ENCODE measurements at regions not wholly inside any gene's neighbourhood (a gene's known extent, or its start where the extent isn't known, plus 50 kb on each side); places are given as distances from the start of the nearest gene placed in this dataset.
"Not testable (repeated sequence)": the region's sequence is repeated elsewhere in the genome, so short reads cannot be mapped to it uniquely, and the experiment has no call there.

GRCh38 chr17:22233382-22233781, 541.1 kb downstream of the KCNJ18 start:
- H3K4me3 ChIP-seq (ENCODE audit: low read length), result no peak overlapping the region
- H3K27me3 ChIP-seq (ENCODE audit: control insufficient read depth, insufficient read depth, low read length), result no peaks in the 10 kb centered on the region
- H3K36me3 ChIP-seq (ENCODE audit: control insufficient read depth, insufficient read depth, low read length), result no peaks in the 10 kb centered on the region
- no CpG with 5 or more reads among the region's 1 CpG for WGBS (ENCODE audit: insufficient coverage)
- H3K4me1 ChIP-seq (ENCODE audit: control insufficient read depth, insufficient read depth, low read length), result no peaks in the 10 kb centered on the region
- no peak for DNase-seq
- H3K27ac ChIP-seq (ENCODE audit: low read length), result no peak overlapping the region
- H3K9me3 ChIP-seq (replicated peaks; ENCODE audit: control insufficient read depth, low read depth, low read length), result peaks cover 11% of the 10 kb centered on the region

GRCh38 chr17:22242472-22242871, 550.1 kb downstream of the KCNJ18 start:
- Histone ChIP-seq H3K27me3 (ENCODE audit: control insufficient read depth, insufficient read depth, low read length) (no peaks in the 10 kb centered on the region), H3K9me3 (replicated peaks; ENCODE audit: control insufficient read depth, low read depth, low read length) (peaks cover 24% of the 10 kb centered on the region), H3K36me3 (ENCODE audit: control insufficient read depth, insufficient read depth, low read length) (no peaks in the 10 kb centered on the region), H3K4me1 (ENCODE audit: control insufficient read depth, insufficient read depth, low read length) (no peaks in the 10 kb centered on the region), H3K4me3 (ENCODE audit: low read length) (no peak overlapping the region), H3K27ac (ENCODE audit: low read length) (no peak overlapping the region)
- no CpG with 5 or more reads among the region's 1 CpG for WGBS (ENCODE audit: insufficient coverage)
- DNase-seq, result no peak

DNA sequence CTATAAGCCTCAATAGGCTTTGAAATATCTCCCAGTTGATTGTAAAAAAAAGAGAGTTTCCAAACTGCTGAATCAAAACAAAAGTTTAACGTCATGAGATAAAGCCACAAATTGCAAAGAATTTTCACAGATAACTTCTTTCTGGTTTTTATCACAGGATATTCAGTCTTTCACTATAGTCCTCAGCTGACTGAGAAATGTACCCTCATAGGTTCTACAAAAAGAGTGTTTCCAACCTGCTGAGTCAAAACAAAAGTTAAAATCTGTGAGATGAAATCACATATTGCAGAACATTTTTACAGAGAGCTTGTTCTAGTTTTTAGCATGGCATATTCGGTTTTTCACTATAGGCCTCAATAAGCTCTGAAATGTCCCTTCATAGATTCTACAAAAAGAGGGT, 559.2 kb downstream of the KCNJ18 start:
- no peaks in the 10 kb centered on the region for H3K4me1 ChIP-seq (ENCODE audit: control insufficient read depth, insufficient read depth, low read length)
- 80% methylated on average over 1 of the region's 2 CpGs for WGBS (ENCODE audit: insufficient coverage)

DNA sequence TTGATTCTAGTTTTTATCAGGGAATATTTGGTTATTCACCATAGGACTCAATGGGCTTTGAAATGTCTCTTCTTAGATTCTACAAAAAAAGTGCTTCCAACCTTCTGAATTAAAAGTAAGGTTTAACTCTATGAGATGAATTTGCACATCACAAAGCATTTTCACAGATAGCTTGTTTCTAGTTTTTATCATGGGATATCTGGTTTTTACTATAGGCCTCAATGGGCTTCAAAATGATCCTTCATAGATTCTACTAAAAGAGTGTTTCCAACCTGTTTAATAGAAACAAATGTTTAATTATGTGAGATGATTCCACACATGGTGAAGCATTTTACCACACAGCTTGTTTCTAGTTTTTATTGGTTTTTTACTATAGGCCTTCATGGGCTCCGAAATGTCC, 560.7 kb downstream of the KCNJ18 start:
- DNase-seq, result no peak
- WGBS (ENCODE audit: insufficient coverage), result no CpG with 5 or more reads among the region's 1 CpG
- peaks cover 12% of the 10 kb centered on the region for H3K9me3 ChIP-seq (replicated peaks; ENCODE audit: control insufficient read depth, low read depth, low read length)

More for the DNA sequence above, 559.2 kb downstream of the KCNJ18 start:
- H3K9me3 ChIP-seq (replicated peaks; ENCODE audit: control insufficient read depth, low read depth, low read length), result peaks cover 7% of the 10 kb centered on the region
- H3K27me3 ChIP-seq (ENCODE audit: control insufficient read depth, insufficient read depth, low read length), result no peaks in the 10 kb centered on the region
- DNase-seq, result no peak
- H3K27ac ChIP-seq (ENCODE audit: low read length), result no peak overlapping the region
- no peak overlapping the region for H3K4me3 ChIP-seq (ENCODE audit: low read length)
- no peaks in the 10 kb centered on the region for H3K36me3 ChIP-seq (ENCODE audit: control insufficient read depth, insufficient read depth, low read length)

GRCh38 chr17:22265807-22266206, 573.5 kb downstream of the KCNJ18 start:
- H3K9me3 ChIP-seq (replicated peaks; ENCODE audit: control insufficient read depth, low read depth, low read length), result peaks cover 59% of the 10 kb centered on the region
- no peak overlapping the region for H3K4me3 ChIP-seq (ENCODE audit: low read length)
- H3K27me3 ChIP-seq (ENCODE audit: control insufficient read depth, insufficient read depth, low read length), result no peaks in the 10 kb centered on the region
- H3K4me1 ChIP-seq (ENCODE audit: control insufficient read depth, insufficient read depth, low read length), result no peaks in the 10 kb centered on the region
- 77% methylated on average over 13 of the region's 17 CpGs for WGBS (ENCODE audit: insufficient coverage)
- DNase-seq, result no peak
- no peaks in the 10 kb centered on the region for H3K36me3 ChIP-seq (ENCODE audit: control insufficient read depth, insufficient read depth, low read length)
- no peak overlapping the region for H3K27ac ChIP-seq (ENCODE audit: low read length)

More for the DNA sequence above, 560.7 kb downstream of the KCNJ18 start:
- no peaks in the 10 kb centered on the region for H3K27me3 ChIP-seq (ENCODE audit: control insufficient read depth, insufficient read depth, low read length)
- no peaks in the 10 kb centered on the region for H3K4me1 ChIP-seq (ENCODE audit: control insufficient read depth, insufficient read depth, low read length)
- H3K36me3 ChIP-seq (ENCODE audit: control insufficient read depth, insufficient read depth, low read length), result no peaks in the 10 kb centered on the region
- H3K4me3 ChIP-seq (ENCODE audit: low read length), result no peak overlapping the region
- no peak overlapping the region for H3K27ac ChIP-seq (ENCODE audit: low read length)

DNA sequence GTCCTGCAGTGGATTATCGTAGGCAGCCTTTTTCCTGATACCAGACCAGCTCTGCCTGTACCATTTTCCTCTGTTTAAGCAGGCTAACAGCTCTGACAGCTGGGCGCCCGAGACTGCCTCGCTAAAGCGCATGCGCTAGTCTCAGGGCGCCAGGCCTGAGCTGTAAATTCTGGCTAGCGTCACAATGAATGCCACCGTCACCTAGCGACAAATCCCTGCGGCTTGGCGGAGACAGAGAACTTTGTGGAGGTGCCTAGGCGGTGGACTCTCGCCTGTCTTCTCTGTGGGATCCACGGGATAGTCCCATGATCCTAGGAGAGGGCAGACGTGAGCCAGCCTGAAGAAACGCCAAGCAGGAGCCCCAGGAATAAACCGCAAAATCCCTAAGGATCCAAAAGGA, 573.9 kb downstream of the KCNJ18 start:
- Histone ChIP-seq H3K27ac (ENCODE audit: low read length) (no peak overlapping the region), H3K36me3 (ENCODE audit: control insufficient read depth, insufficient read depth, low read length) (no peaks in the 10 kb centered on the region), H3K4me1 (ENCODE audit: control insufficient read depth, insufficient read depth, low read length) (no peaks in the 10 kb centered on the region), H3K4me3 (ENCODE audit: low read length) (no peak overlapping the region), H3K9me3 (replicated peaks; ENCODE audit: control insufficient read depth, low read depth, low read length) (peaks cover 61% of the 10 kb centered on the region), H3K27me3 (ENCODE audit: control insufficient read depth, insufficient read depth, low read length) (no peaks in the 10 kb centered on the region)
- no peak for DNase-seq
- WGBS (ENCODE audit: insufficient coverage), result 75% methylated on average over 18 of the region's 18 CpGs

DNA sequence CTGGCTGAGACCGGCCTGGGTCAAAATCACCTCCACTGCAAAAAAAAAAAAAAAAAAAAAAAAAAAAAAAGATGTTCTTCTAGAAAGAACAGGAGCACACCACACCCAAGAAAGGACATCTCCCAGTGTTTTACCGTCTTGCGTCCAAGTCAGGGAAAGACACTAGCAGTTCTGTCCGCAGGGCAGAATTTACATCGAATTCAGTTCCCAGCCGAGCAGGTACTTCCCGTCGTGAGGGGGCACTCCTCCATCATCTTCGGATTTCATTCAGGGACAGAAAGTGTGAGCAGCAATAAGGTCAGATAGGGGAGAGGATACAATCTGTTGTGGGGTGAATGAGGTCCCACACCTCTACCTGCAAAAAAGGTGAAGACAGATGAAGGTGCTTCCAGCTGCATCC, 574.7 kb downstream of the KCNJ18 start:
- H3K9me3 ChIP-seq (replicated peaks; ENCODE audit: control insufficient read depth, low read depth, low read length), result peaks cover 65% of the 10 kb centered on the region
- H3K27me3 ChIP-seq (ENCODE audit: control insufficient read depth, insufficient read depth, low read length), result no peaks in the 10 kb centered on the region
- no peaks in the 10 kb centered on the region for H3K4me1 ChIP-seq (ENCODE audit: control insufficient read depth, insufficient read depth, low read length)
- 93% methylated on average over 8 of the region's 9 CpGs for WGBS (ENCODE audit: insufficient coverage)
- DNase-seq, result no peak
- no peak overlapping the region for H3K27ac ChIP-seq (ENCODE audit: low read length)
- H3K4me3 ChIP-seq (ENCODE audit: low read length), result no peak overlapping the region
- no peaks in the 10 kb centered on the region for H3K36me3 ChIP-seq (ENCODE audit: control insufficient read depth, insufficient read depth, low read length)

DNA sequence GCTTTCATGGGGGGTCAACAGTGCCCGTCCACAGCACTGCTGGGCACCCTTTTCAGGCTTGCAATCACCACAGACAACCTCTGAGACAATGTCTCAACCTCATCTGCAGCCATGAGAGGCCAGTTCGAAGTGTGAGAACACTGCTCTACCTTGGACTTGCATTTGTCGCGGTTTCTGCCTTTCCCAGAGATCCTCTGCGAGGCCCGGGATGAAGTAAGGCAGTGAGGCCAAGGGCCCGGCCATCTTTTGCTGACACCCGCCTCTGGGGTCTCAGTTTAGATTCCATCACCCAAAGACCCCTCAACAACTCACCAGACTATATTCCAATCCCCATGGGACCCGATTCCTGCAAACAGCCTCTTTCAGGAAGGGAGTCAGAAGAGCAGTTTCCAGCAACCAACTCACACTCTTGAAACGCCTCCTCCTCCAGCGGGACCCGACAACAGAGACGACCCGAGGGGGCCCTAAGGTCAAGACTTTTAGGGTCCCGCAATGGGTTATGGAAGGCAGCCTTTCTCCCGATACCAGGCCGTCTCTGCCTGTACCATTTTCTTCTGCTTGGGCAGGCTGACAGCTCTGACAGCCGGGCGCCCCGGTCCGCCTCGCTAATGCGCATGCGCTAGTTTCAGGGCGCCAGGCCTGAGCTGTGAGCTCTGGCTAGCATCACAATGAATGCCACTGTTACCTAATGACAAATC, 576.0 kb downstream of the KCNJ18 start:
- WGBS (ENCODE audit: insufficient coverage), result 82% methylated on average over 25 of the region's 25 CpGs
- DNase-seq, result no peak
- no peak overlapping the region for H3K27ac ChIP-seq (ENCODE audit: low read length)
- H3K27me3 ChIP-seq (ENCODE audit: control insufficient read depth, insufficient read depth, low read length), result no peaks in the 10 kb centered on the region
- no peaks in the 10 kb centered on the region for H3K36me3 ChIP-seq (ENCODE audit: control insufficient read depth, insufficient read depth, low read length)
- H3K4me3 ChIP-seq (ENCODE audit: low read length), result no peak overlapping the region
- H3K4me1 ChIP-seq (ENCODE audit: control insufficient read depth, insufficient read depth, low read length), result no peaks in the 10 kb centered on the region
- H3K9me3 ChIP-seq (replicated peaks; ENCODE audit: control insufficient read depth, low read depth, low read length), result peaks cover 67% of the 10 kb centered on the region

DNA sequence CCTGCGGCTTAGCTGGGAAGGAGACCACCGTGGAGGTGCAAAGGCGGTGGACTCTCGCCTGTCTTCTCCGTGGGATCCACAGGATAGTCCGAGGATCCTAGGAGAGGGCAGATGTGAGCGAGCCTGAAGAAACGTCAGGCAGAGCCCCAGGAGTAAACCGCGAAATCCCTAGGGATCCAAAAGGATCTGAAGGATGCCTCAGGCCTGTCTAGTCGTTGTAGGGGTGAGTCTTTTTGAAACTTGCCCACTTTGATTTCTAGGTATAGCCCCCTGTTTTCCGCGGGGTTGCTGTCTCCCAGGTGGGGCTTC, 576.5 kb downstream of the KCNJ18 start:
- H3K4me3 ChIP-seq (ENCODE audit: low read length), result no peak overlapping the region
- no peaks in the 10 kb centered on the region for H3K36me3 ChIP-seq (ENCODE audit: control insufficient read depth, insufficient read depth, low read length)
- H3K9me3 ChIP-seq (replicated peaks; ENCODE audit: control insufficient read depth, low read depth, low read length), result peaks cover 67% of the 10 kb centered on the region
- 80% methylated on average over 10 of the region's 13 CpGs for WGBS (ENCODE audit: insufficient coverage)
- no peaks in the 10 kb centered on the region for H3K27me3 ChIP-seq (ENCODE audit: control insufficient read depth, insufficient read depth, low read length)
- H3K4me1 ChIP-seq (ENCODE audit: control insufficient read depth, insufficient read depth, low read length), result no peaks in the 10 kb centered on the region
- H3K27ac ChIP-seq (ENCODE audit: low read length), result no peak overlapping the region
- DNase-seq, result no peak

- H3K36me3 ChIP-seq (ENCODE audit: control insufficient read depth, insufficient read depth, low read length), result no peaks in the 10 kb centered on the region
- no peaks in the 10 kb centered on the region for H3K27me3 ChIP-seq (ENCODE audit: control insufficient read depth, insufficient read depth, low read length)
- H3K27ac ChIP-seq (ENCODE audit: low read length), result no peak overlapping the region
- no peaks in the 10 kb centered on the region for H3K4me1 ChIP-seq (ENCODE audit: control insufficient read depth, insufficient read depth, low read length)
- DNase-seq, result no peak
- H3K4me3 ChIP-seq (ENCODE audit: low read length), result no peak overlapping the region
- 50% methylated on average over 2 of the region's 4 CpGs for WGBS (ENCODE audit: insufficient coverage)
- H3K9me3 ChIP-seq (replicated peaks; ENCODE audit: control insufficient read depth, low read depth, low read length), result peaks cover 64% of the 10 kb centered on the region
Observed at GRCh38 chr17:22270381-22270780, 578.1 kb downstream of the KCNJ18 start.

- DNase-seq; H3K27ac ChIP-seq (ENCODE audit: low read length); H3K4me1 ChIP-seq (ENCODE audit: control insufficient read depth, insufficient read depth, low read length); H3K4me3 ChIP-seq (ENCODE audit: low read length); H3K27me3 ChIP-seq (ENCODE audit: control insufficient read depth, insufficient read depth, low read length); H3K36me3 ChIP-seq (ENCODE audit: control insufficient read depth, insufficient read depth, low read length): not testable (repeated sequence)
- H3K9me3 ChIP-seq (replicated peaks; ENCODE audit: control insufficient read depth, low read depth, low read length), result peaks cover 60% of the 10 kb centered on the region
- whole genome bisulfite sequencing (ENCODE audit: insufficient coverage), result 50% methylated on average over 1 of the region's 1 CpG
Observed at GRCh38 chr17:22270809-22271208, 578.5 kb downstream of the KCNJ18 start.

Measured in muscle of leg (tissue), 3 donors.